Ishikawa (cell line): ENCODE measurements at regions not wholly inside any gene's neighbourhood (a gene's known extent, or its start where the extent isn't known, plus 50 kb on each side); places are given as distances from the start of the nearest gene placed in this dataset.

ENCODE experiments used
- CEBPB ChIP-seq: IDR thresholded peaks from 2 replicates; pipeline ENCODE4 v1.6.1; 2012
- CREB1 ChIP-seq: IDR thresholded peaks from 2 replicates; pipeline ENCODE4 v1.6.1; 2012; ENCODE audit warnings: low read depth
- EGR1 ChIP-seq: IDR thresholded peaks from 2 replicates; pipeline ENCODE4 v1.6.1; 2012
- EP300 ChIP-seq: IDR thresholded peaks from 2 replicates; pipeline ENCODE4 v1.6.1; 2012; ENCODE audit warnings: borderline replicate concordance
- FOXM1 ChIP-seq: IDR thresholded peaks from 2 replicates; pipeline ENCODE4 v1.6.1; 2012; ENCODE audit warnings: low read depth, borderline replicate concordance
- MAX ChIP-seq: IDR thresholded peaks from 2 replicates; pipeline ENCODE4 v1.6.1; 2012
- NFIC ChIP-seq: IDR thresholded peaks from 2 replicates; pipeline ENCODE4 v1.6.1; 2012
- RAD21 ChIP-seq: IDR thresholded peaks from 2 replicates; pipeline ENCODE4 v1.6.1; 2012; ENCODE audit warnings: low read depth
- TAF1 ChIP-seq: IDR thresholded peaks from 2 replicates; pipeline ENCODE4 v1.6.1; 2012; ENCODE audit warnings: low read depth, mild to moderate bottlenecking
- TCF12 ChIP-seq: IDR thresholded peaks from 2 replicates; pipeline ENCODE4 v1.6.1; 2012; ENCODE audit warnings: low read depth
- TEAD4 ChIP-seq: IDR thresholded peaks from 2 replicates; pipeline ENCODE4 v1.6.1; 2012
- USF1 ChIP-seq: IDR thresholded peaks from 2 replicates; pipeline ENCODE4 v1.6.1; 2012
- YY1 ChIP-seq: IDR thresholded peaks from 2 replicates; pipeline ENCODE4 v1.6.1; 2012; ENCODE audit warnings: low read depth
- ZBTB7A ChIP-seq: IDR thresholded peaks from 2 replicates; pipeline ENCODE4 v1.6.1; 2012; ENCODE audit warnings: low read depth
- TF ChIP-seq, protein P1 (sequence below): IDR thresholded peaks from 2 replicates; pipeline ENCODE4 v1.6.1; 2012; ENCODE audit warnings: low read depth, mild to moderate bottlenecking

- no peak for TF ChIP-seq TCF12
- no peak for TF ChIP-seq RAD21
- TF ChIP-seq CREB1, result no peak
- no peak for TF ChIP-seq NFIC
- no peak for TF ChIP-seq FOXM1
- no peak for TF ChIP-seq EP300
- TF ChIP-seq MAX, result no peak
- no peak for TF ChIP-seq TAF1
- TF ChIP-seq TEAD4, result no peak
- no peak for TF ChIP-seq ZBTB7A
- TF ChIP-seq YY1, result no peak
- TF ChIP-seq USF1, result no peak
- no peak for TF ChIP-seq EGR1
- TF ChIP-seq, protein P1, sequence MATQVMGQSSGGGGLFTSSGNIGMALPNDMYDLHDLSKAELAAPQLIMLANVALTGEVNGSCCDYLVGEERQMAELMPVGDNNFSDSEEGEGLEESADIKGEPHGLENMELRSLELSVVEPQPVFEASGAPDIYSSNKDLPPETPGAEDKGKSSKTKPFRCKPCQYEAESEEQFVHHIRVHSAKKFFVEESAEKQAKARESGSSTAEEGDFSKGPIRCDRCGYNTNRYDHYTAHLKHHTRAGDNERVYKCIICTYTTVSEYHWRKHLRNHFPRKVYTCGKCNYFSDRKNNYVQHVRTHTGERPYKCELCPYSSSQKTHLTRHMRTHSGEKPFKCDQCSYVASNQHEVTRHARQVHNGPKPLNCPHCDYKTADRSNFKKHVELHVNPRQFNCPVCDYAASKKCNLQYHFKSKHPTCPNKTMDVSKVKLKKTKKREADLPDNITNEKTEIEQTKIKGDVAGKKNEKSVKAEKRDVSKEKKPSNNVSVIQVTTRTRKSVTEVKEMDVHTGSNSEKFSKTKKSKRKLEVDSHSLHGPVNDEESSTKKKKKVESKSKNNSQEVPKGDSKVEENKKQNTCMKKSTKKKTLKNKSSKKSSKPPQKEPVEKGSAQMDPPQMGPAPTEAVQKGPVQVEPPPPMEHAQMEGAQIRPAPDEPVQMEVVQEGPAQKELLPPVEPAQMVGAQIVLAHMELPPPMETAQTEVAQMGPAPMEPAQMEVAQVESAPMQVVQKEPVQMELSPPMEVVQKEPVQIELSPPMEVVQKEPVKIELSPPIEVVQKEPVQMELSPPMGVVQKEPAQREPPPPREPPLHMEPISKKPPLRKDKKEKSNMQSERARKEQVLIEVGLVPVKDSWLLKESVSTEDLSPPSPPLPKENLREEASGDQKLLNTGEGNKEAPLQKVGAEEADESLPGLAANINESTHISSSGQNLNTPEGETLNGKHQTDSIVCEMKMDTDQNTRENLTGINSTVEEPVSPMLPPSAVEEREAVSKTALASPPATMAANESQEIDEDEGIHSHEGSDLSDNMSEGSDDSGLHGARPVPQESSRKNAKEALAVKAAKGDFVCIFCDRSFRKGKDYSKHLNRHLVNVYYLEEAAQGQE, result no peak
- no peak for TF ChIP-seq CEBPB
Observed at GRCh38 chr18:78650926-78651325, 328.7 kb upstream of the SALL3 start.

GRCh38 chr18:78652001-78652545, 327.5 kb upstream of the SALL3 start:
- TF ChIP-seq EGR1, result no peak
- TF ChIP-seq, protein P1, result no peak
- no peak for TF ChIP-seq YY1
- no peak for TF ChIP-seq MAX
- TF ChIP-seq TEAD4, result no peak
- TF ChIP-seq ZBTB7A, result no peak
- no peak for TF ChIP-seq RAD21
- TF ChIP-seq EP300, result no peak
- no peak for TF ChIP-seq CREB1
- TF ChIP-seq NFIC, result no peak
- no peak for TF ChIP-seq TCF12
- no peak for TF ChIP-seq TAF1
- no peak for TF ChIP-seq USF1
- no peak for TF ChIP-seq FOXM1
- no peak for TF ChIP-seq CEBPB

DNA sequence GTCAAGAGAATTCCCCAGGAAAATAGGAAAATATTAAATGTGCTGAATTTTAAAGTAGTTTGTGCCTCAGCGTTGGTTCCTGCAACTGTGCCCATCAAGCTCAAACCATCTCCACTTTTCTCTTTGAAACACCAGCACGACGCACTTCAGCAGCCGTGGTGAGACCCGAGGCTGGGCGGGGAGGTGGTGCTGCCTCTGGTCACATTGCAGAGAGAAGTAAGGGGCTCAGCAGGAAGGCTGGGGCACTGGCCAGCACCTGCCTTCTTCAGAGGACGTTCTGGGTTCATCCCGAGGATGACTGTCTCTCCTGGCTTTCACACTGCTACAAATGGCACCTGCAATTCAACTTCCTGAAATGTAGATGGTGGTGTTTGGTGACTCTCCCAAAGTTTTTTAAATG, 323.7 kb upstream of the SALL3 start:
- TF ChIP-seq CEBPB (no peak), FOXM1 (no peak), TAF1 (no peak), CREB1 (no peak), MAX (no peak), RAD21 (no peak), TEAD4 (no peak), EP300 (no peak), YY1 (no peak)
- TF ChIP-seq, protein P1, result no peak

- TF ChIP-seq CREB1 (no peak), TCF12 (no peak), ZBTB7A (no peak), TEAD4 (no peak), RAD21 (no peak), NFIC (no peak), TAF1 (no peak), EGR1 (no peak), MAX (no peak), USF1 (no peak), YY1 (no peak)
- TF ChIP-seq, protein P1, result no peak
Observed at GRCh38 chr18:78656346-78656925, 323.2 kb upstream of the SALL3 start.
